ENCODE measurements at regions not wholly inside any gene's neighbourhood (a gene's known extent, or its start where the extent isn't known, plus 50 kb on each side); places are given as distances from the start of the nearest gene placed in this dataset.

GRCh38 chr15:47437491-47437890 lies 279.8 kb upstream of the SEMA6D start:
- no peak for DNase-seq

DNA sequence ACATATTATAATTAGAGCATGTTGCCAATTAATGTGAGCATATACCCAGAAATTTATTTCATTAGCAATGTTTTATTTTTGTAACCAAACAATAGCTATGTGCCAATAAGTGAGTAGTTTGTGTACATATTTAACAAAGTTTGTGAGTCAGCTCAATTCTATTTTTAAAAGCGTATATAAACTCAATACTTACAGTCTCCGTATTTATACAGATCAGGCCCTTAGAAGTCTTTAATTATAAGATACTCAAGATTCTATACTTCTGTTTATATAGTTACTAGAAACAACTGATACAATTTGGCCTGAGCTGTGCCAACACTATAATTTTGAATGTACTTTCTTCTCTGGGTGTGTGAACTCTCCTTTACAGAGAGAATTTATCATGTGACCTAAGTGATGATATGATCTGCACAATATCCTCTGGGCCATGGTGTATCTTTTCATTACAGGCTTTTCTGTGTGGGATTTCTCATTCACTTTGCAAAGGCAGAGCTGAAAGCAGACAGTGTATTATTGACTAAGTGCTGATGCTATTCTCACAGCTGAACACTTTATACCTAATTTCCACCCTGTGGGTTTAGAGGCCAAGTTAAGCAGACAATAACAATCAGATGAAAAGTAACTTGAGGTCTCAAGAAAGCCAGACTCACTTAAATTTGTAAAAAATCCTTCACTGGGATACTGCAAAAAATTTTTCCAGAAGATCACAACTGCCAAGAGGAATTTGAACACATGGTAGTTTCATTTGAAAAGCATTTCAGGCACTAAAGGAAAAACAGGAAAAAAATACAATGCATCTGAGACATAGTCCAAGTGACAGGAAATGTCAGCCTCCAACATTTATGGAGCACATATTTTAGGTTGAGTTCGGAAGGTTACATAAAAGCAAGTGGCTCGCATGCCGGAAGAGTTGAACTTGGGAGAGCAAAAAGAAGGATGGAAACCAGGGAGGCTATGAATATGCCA lies 277.9 kb upstream of the SEMA6D start:
- no peak for DNase-seq

GRCh38 chr15:47442371-47442770 lies 274.9 kb upstream of the SEMA6D start:
- no peak for DNase-seq

GRCh38 chr15:47443839-47444238 lies 273.5 kb upstream of the SEMA6D start:
- DNase-seq = no peak

- no peak for DNase-seq
These were observed 271.4 kb upstream of the SEMA6D start for GRCh38 chr15:47445723-47446392.

- DNase-seq = peak; percentile 88
These were observed 256.3 kb upstream of the SEMA6D start for GRCh38 chr15:47460795-47461573.

DNA sequence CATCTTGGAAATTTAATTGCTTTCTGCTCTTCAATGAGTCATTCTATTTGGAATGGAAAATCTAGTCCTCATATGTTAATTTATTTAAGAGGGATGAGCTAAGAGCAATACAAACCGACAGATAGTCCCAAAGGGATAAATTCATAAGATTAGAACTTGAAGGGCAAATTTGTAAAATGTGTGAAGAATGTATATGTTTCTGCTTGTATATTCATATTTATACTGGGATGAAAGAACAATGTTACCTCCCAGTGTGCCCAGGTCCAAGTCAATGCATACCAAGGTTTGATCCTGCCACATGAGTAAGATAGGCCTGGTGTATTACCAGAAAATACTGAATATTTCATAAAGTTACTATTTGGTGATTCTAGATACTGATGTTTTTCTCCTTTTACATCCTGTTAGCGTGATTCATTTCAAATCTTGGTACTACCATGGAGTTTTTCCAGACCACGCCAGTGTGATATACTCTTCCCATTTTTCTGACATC lies 255.6 kb upstream of the SEMA6D start:
- no peak for DNase-seq

DNA sequence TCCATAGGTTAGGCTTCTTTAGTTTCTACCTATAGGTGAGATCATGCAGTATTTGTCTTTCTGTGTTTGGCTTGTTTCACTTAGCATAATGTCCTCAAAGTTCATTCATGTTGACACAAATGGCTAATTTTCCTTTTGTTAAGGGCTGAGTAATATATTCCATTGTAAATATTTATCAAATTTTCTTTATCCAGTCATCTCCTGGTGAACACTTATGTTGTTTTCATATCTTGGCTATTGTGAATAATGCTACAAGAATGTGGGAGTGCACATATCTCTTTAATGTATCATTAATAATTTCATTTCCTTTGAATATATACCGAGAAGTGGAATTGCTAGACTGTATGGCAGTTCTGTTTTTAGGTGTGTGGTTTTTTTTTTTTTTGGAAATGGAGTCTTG lies 250.9 kb upstream of the SEMA6D start:
- no peak for DNase-seq

DNA sequence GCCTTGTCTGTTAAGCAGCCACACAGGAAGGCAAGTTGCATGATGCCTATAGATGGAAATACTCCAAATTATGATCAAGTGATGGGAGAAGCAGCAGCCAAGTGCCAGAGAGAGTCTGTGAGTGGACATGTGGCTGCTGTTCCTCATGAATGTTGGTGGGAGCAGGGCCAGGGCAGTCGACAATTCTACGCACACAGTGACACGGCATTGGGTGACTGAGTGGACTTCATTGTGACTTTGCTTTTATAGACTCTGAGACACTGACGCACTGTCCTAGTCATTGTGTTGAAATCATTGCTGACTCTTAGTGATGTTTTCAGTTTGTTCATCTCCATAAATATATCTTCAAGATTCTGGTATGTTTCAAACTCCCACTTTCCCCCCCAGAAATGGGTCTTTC lies 246.3 kb upstream of the SEMA6D start:
- no peak for DNase-seq

DNA sequence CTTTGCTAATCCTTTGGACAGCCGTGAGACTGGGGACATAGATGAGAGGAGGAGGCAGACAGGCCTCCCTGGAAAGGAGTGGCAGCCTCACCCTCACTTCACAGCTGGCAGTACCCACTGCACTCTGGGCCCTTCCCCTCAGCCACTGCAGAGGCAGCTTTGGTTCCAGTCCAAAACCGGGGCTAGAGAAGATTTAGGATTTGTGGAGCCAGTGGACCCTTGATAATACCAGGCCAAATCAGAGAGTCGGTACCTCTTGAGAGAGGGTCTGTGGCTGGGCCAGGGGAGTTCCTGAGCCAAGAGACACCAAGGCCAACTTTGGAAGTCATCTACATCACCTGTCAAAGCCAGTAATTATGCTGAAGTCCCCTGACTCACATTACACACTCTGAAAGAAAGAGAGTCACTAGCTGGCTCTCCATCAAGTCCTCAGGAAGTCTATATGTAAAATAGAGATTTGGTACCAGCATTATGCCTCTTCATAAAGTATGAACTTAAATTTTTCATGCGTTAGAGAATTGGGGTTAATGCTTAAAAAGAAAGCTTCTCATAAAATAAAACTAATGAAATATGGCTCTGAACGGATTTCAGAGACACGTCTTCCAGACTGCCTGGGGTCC lies 244.1 kb upstream of the SEMA6D start:
- no peak for DNase-seq

DNA sequence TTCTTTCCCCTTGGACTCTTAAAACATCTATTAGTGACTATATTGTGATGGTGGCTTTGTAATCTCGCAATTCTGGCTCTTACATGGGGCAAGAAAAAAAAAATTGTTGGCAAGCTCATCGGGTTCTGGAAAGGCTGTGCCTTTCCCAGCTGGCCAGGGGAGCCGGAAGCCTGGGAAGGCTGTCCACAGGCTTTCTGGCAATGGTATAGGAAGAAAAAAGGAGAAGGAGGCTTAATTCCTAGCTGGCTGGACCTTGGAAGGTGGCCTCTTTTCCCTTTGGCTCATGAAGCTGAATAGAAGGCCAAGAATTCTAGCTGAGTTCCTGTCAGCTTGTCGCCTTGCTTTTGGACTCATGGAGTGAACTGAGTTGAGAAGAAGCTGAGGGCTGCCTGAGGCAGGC lies 243.5 kb upstream of the SEMA6D start:
- no peak for DNase-seq

GRCh38 chr15:47475336-47475735 lies 242.0 kb upstream of the SEMA6D start:
- no peak for DNase-seq

DNA sequence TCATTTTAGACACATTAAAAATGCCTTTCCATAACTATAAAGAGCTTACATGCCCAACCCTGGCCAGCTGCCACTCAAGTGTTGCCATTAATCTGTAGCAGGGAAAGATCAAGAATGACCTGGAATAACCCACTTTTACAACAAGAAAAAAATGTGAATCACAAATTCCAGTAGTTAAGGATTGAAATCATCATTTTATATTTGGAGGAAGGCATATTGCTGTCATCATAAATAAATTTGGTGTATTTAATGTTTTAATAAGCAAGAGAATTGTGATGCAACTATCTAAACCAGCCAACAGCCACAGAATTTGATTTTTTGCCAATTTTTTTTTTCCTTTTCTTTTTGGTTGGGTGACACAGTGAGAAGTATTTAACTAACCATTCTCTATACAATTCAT lies 240.0 kb upstream of the SEMA6D start:
- DNase-seq = no peak

GRCh38 chr15:47484059-47484458 lies 233.2 kb upstream of the SEMA6D start:
- peak; percentile 51 for DNase-seq

DNA sequence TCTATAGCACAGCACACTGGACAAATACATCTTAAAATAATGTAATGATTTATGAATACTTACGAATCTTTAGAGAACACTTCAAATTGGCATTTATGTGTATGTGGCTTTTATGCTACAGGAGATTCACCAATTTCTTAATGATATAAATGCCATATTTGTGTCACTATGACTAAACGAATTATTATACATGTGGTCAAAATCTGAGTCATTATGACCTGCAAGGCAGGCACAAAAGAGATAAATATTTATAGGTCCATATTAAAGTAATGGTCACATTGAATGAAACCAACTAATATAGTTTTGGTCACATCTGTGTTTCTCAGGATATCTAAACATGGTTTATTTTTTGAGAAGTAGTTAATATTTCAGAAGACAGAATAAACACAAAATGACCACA lies 232.3 kb upstream of the SEMA6D start:
- DNase-seq = no peak

DNA sequence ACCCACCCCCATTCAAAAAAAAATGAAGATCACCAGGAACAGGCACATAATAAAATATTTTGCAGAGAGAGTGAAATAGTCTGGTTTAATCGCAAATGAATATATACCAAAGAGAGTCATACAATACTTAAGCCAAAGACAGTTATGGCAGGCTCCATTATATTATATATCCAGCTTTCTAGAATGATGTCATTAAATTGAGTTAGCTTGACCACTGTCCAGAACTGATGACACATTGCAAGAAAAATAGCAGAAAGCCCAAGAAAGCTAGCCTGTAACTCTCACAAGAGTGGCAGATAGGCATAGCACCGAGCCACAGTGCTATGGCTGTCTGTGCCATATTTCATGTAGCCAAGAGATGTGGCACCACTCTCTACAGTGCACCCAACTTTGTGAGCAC lies 231.9 kb upstream of the SEMA6D start:
- no peak for DNase-seq

DNA sequence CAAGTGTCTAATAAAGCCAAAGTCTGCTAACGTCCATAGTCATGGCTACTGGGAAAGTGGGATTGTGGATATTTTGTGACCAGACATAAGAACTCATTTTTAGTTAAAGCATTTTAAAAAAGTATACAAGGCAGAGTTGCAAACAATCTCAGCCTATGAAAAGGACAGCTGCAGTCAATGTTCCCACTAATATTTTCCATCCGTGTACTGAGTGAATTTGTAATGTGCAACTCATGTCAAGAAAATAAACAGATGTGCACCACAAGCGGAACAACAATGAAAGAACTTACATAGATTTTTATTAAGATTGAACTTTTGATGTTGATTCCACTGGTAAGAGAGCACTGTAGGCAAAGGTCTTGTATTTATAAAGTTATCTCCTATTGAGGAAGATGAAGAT lies 231.3 kb upstream of the SEMA6D start:
- no peak for DNase-seq

GRCh38 chr15:47492195-47492594 lies 225.1 kb upstream of the SEMA6D start:
- DNase-seq = no peak

DNA sequence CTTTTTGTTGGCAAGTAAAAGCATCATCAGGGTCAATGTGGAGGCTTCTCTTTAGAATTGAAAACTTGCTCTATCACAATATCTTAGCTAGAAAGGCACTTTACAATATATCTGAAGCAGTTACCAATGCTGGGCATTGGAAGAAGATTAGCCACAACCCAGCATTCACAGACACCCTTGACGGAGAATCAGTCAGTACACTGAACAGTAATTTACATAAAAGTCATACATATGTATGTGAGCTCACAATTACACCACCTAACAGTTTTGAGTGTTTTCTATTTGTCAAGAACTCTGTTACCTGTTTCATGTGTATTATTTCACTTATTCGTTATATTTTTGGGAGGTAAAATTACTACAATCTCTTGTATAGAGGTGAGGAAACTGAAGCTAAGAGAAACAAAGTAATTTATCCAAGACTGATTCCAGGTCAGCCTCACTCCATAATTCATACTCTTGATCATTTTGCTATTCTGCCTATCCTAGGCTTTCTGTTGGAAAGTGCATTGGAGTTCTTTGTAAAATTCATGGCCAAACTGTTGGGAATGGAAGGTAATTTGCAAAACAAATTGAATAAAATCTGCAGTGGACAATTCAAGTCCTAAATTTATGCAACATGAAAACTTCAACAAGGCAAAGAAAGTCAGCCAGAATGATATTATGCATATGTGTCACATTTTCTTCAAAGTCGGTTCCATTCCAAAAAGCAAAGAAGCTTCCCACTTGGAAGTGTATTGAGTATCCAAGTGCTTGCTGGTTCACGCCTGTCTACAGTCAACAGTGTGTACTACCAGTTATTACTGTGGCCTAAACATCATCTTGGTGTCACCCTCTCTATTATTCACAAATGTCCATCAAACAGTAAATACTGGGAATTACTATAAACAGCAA lies 223.7 kb upstream of the SEMA6D start:
- no peak for DNase-seq

GRCh38 chr15:47496343-47497185 lies 220.7 kb upstream of the SEMA6D start:
- no peak for DNase-seq

- DNase-seq = no peak
These were observed 216.5 kb upstream of the SEMA6D start for GRCh38 chr15:47500842-47501241.

Data from MV-4-11 (cell line).